OCI-LY1 (cell line): ENCODE measurements at regions not wholly inside any gene's neighbourhood (a gene's known extent, or its start where the extent isn't known, plus 50 kb on each side); places are given as distances from the start of the nearest gene placed in this dataset.

Experiments
- H2AFZ ChIP-seq: fragments of 200-600 bp; sonication (generic), shearing (Covaris generic); 2 replicates; pipeline ENCODE4 v1.6.0; 2014; ENCODE audit warnings: antibody characterized with exemption, mild to moderate bottlenecking, low read length
- H3F3A ChIP-seq: fragments of 200-600 bp; sonication (generic), shearing (Covaris generic); 2 replicates; pipeline ENCODE4 v1.6.0; 2014; ENCODE audit warnings: mild to moderate bottlenecking, antibody characterized with exemption, low read length, moderate library complexity; ENCODE audit not compliant: insufficient read depth
- H3K27ac ChIP-seq: fragments of 200-600 bp; sonication (generic); 2 replicates; pipeline ENCODE4 v1.5.1; 2014; ENCODE audit warnings: low read length, mixed run types, mild to moderate bottlenecking, low read depth; ENCODE audit not compliant: poor library complexity, severe bottlenecking
- H3K27me3 ChIP-seq: fragments of 200-600 bp; sonication (generic); 2 replicates; pipeline ENCODE4 v1.6.0; 2014; ENCODE audit warnings: antibody characterized with exemption, mild to moderate bottlenecking, low read length, moderate library complexity; ENCODE audit not compliant: insufficient read depth
- H3K36me3 ChIP-seq: fragments of 200-600 bp; sonication (generic); 2 replicates; pipeline ENCODE4 v1.6.1; 2014; ENCODE audit warnings: mild to moderate bottlenecking, antibody characterized with exemption, low read length, moderate library complexity, mixed read lengths; ENCODE audit not compliant: insufficient read depth
- H3K4me1 ChIP-seq: fragments of 200-600 bp; sonication (generic); 2 replicates; pipeline ENCODE4 v1.5.1; 2014; ENCODE audit warnings: mild to moderate bottlenecking, low read length, moderate library complexity; ENCODE audit not compliant: insufficient read depth, severe bottlenecking
- H3K4me2 ChIP-seq: fragments of 200-600 bp; sonication (generic), shearing (Covaris generic); 2 replicates; pipeline ENCODE4 v1.6.1; 2014; ENCODE audit warnings: low read length
- H3K4me3 ChIP-seq: fragments of 200-600 bp; sonication (generic); 2 replicates; pipeline ENCODE4 v1.5.1; 2014; ENCODE audit warnings: low read length, low read depth, mild to moderate bottlenecking, mixed read lengths; ENCODE audit not compliant: poor library complexity, severe bottlenecking
- H3K79me2 ChIP-seq: fragments of 200-600 bp; shearing (Covaris generic); 2 replicates; pipeline ENCODE4 v1.6.1; 2016; ENCODE audit warnings: mixed run types, low read length, mixed read lengths; ENCODE audit not compliant: insufficient read depth
- H3K9ac ChIP-seq: fragments of 200-600 bp; sonication (generic), shearing (Covaris generic); 2 replicates; pipeline ENCODE4 v1.6.1; 2014; ENCODE audit warnings: mild to moderate bottlenecking, low read length, mixed read lengths
- H3K9me2 ChIP-seq: fragments of 200-600 bp; sonication (generic), shearing (Covaris generic); 2 replicates; pipeline ENCODE4 v1.6.1; 2014; ENCODE audit warnings: low read depth, mild to moderate bottlenecking, low read length, mixed read lengths
- H3K9me3 ChIP-seq: fragments of 200-600 bp; shearing (Covaris generic); 2 replicates; pipeline ENCODE4 v1.6.1; 2014; ENCODE audit warnings: low read length, mixed read lengths
- H4K20me1 ChIP-seq: fragments of 200-600 bp; sonication (generic), shearing (Covaris generic); 2 replicates; pipeline ENCODE4 v1.6.0; 2016; ENCODE audit warnings: mild to moderate bottlenecking, low read length; ENCODE audit not compliant: insufficient read depth
- EZH2 ChIP-seq: fragments of 200-600 bp; sonication (generic), shearing (Covaris generic); IDR thresholded peaks from 2 replicates; pipeline ENCODE4 v1.8.0; 2017; ENCODE audit warnings: borderline replicate concordance, mixed run types, mild to moderate bottlenecking, antibody characterized with exemption, low read length, moderate library complexity, mixed read lengths
- TF ChIP-seq, protein P1 (sequence below): fragments of 200-600 bp; sonication (generic), shearing (Covaris generic); IDR thresholded peaks from 2 replicates; pipeline ENCODE4 v1.5.1; 2017; ENCODE audit warnings: mild to moderate bottlenecking, antibody characterized with exemption, low read length, moderate library complexity, mixed read lengths

- no peak overlapping the region for H3K4me2 ChIP-seq
- no peaks in the 10 kb centered on the region for H4K20me1 ChIP-seq
- no peak overlapping the region for H3K4me3 ChIP-seq
- H3F3A ChIP-seq, result no peaks in the 10 kb centered on the region
- H3K9ac ChIP-seq, result no peak overlapping the region
- TF ChIP-seq EZH2, result no peak
- H2AFZ ChIP-seq, result no peak overlapping the region
- no peak overlapping the region for H3K27ac ChIP-seq
- no peaks in the 10 kb centered on the region for H3K4me1 ChIP-seq
- H3K27me3 ChIP-seq, result 0 out of 2 replicates have a peak, but pooled peaks cover 4% of the 10 kb centered on the region
- no peaks in the 10 kb centered on the region for H3K79me2 ChIP-seq
- H3K36me3 ChIP-seq, result no peaks in the 10 kb centered on the region
- H3K9me2 ChIP-seq, result no peaks in the 10 kb centered on the region
- H3K9me3 ChIP-seq, result no peaks in the 10 kb centered on the region
These were observed 153.6 kb upstream of the GPR12 start for GRCh38 chr13:26914148-26914547.

- Histone ChIP-seq H3K27ac (no peak overlapping the region), H3F3A (no peaks in the 10 kb centered on the region), H3K9me2 (no peaks in the 10 kb centered on the region), H3K9ac (no peak overlapping the region), H3K79me2 (no peaks in the 10 kb centered on the region), H3K27me3 (0 out of 2 replicates have a peak, but pooled peaks cover 4% of the 10 kb centered on the region), H2AFZ (no peak overlapping the region), H3K4me3 (no peak overlapping the region), H3K36me3 (no peaks in the 10 kb centered on the region), H3K4me1 (no peaks in the 10 kb centered on the region), H3K4me2 (no peak overlapping the region), H3K9me3 (no peaks in the 10 kb centered on the region), H4K20me1 (no peaks in the 10 kb centered on the region)
- TF ChIP-seq, protein P1, sequence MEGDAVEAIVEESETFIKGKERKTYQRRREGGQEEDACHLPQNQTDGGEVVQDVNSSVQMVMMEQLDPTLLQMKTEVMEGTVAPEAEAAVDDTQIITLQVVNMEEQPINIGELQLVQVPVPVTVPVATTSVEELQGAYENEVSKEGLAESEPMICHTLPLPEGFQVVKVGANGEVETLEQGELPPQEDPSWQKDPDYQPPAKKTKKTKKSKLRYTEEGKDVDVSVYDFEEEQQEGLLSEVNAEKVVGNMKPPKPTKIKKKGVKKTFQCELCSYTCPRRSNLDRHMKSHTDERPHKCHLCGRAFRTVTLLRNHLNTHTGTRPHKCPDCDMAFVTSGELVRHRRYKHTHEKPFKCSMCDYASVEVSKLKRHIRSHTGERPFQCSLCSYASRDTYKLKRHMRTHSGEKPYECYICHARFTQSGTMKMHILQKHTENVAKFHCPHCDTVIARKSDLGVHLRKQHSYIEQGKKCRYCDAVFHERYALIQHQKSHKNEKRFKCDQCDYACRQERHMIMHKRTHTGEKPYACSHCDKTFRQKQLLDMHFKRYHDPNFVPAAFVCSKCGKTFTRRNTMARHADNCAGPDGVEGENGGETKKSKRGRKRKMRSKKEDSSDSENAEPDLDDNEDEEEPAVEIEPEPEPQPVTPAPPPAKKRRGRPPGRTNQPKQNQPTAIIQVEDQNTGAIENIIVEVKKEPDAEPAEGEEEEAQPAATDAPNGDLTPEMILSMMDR, result no peak
- TF ChIP-seq EZH2, result no peak
These were observed 150.3 kb upstream of the GPR12 start for GRCh38 chr13:26910754-26911465.

GRCh38 chr13:26909477-26909876 lies 148.9 kb upstream of the GPR12 start:
- Histone ChIP-seq H3K4me3 (no peak overlapping the region), H4K20me1 (no peaks in the 10 kb centered on the region), H3K79me2 (no peaks in the 10 kb centered on the region), H3K9ac (no peak overlapping the region), H3K9me3 (no peaks in the 10 kb centered on the region), H3K4me1 (no peaks in the 10 kb centered on the region), H3K9me2 (no peaks in the 10 kb centered on the region), H3K27ac (no peak overlapping the region), H3K4me2 (no peak overlapping the region), H3K36me3 (no peaks in the 10 kb centered on the region), H2AFZ (no peak overlapping the region), H3F3A (no peaks in the 10 kb centered on the region), H3K27me3 (0 out of 2 replicates have a peak, but pooled peaks cover 4% of the 10 kb centered on the region)
- TF ChIP-seq, protein P1, result no peak
- TF ChIP-seq EZH2, result no peak

- TF ChIP-seq, protein P1, result no peak
- no peak for TF ChIP-seq EZH2
- Histone ChIP-seq H3K4me1 (no peaks in the 10 kb centered on the region), H3K79me2 (no peaks in the 10 kb centered on the region), H3K4me2 (no peak overlapping the region), H3K4me3 (no peak overlapping the region), H3K9me2 (no peaks in the 10 kb centered on the region), H2AFZ (no peak overlapping the region), H3K9me3 (no peaks in the 10 kb centered on the region), H3F3A (no peaks in the 10 kb centered on the region), H3K27me3 (0 out of 2 replicates have a peak, but pooled peaks cover 4% of the 10 kb centered on the region), H3K9ac (no peak overlapping the region), H4K20me1 (no peaks in the 10 kb centered on the region), H3K36me3 (no peaks in the 10 kb centered on the region), H3K27ac (no peak overlapping the region)
These were observed 147.5 kb upstream of the GPR12 start for GRCh38 chr13:26908126-26908525.
